GM03348 (cell line): ENCODE measurements at regions not wholly inside any gene's neighbourhood (a gene's known extent, or its start where the extent isn't known, plus 50 kb on each side); places are given as distances from the start of the nearest gene placed in this dataset.

Experiments used
- DNase-seq: peaks from one replicate; pipeline ENCODE4 v3.0.0; 2012; ENCODE audit warnings: low spot score

DNA sequence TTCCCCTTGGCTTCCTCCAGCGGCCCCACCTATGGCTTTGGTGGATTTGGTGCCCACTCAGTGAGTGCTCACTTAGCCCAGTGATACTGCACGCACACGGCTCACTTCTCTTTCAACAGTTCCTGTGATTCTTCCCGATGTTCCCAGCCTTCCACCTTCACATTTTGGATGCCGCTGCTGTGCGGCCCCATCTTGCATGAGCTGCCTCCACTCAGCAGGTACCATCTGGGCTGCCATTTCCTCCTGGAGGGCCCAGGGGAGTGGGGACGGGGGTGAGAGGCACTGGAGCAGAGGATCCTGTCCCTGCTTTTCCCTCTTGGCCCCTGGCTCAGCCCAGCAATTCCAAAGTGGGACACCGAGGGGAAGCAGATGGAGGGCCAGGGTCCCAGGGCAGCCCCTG lies 323.3 kb upstream of the ZNF32 start:
- no peak for DNase-seq

GRCh38 chr10:43971306-43971705 lies 322.6 kb upstream of the ZNF32 start:
- no peak for DNase-seq

- no peak for DNase-seq
Measured at GRCh38 chr10:43970717-43971116, 322.0 kb upstream of the ZNF32 start.

GRCh38 chr10:43970018-43970698 lies 321.5 kb upstream of the ZNF32 start:
- no peak for DNase-seq

- DNase-seq, result no peak
Measured at GRCh38 chr10:43969506-43969905, 320.8 kb upstream of the ZNF32 start.

DNA sequence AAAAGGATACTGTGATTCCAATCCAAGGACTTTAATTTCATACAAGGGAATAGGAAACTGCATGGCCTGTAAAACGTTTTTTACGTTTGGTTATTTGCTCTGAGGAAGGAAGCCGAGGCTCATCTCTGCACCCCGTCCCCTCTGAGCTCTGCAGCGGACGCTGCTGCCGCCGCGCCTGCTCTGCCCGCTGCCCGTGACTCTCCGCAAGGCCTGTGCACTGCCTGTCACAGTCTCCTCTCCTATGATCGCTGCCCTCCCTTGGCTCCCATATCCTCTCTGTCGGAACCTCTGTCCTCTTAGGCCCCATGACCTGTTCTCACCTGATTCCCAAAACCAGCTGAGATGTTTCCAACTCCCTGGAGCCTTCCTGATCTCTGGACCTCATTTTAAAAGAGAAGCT lies 320.3 kb upstream of the ZNF32 start:
- DNase-seq, result no peak

- DNase-seq, result no peak
Measured at GRCh38 chr10:43968076-43968475, 319.4 kb upstream of the ZNF32 start.

DNA sequence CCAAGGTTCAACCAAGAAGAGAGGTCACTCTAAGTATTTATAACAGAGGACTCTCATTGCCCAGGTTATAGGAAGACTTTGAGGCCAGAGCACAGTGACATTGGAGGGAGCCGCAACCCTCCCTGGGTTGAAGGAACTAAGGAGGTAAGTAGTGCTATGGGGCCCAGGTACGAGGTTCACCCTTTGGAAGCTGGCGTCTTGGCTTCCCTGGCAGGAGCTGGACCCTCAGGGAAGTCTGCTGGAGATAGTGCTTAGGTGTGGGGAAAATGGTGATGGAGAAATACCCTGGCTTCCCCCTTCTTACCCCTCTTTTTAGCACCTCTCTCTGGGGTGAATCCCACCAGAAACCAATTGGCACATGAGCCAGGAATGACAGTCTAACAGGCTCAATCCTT lies 317.9 kb upstream of the ZNF32 start:
- no peak for DNase-seq

GRCh38 chr10:43965918-43966570 lies 317.4 kb upstream of the ZNF32 start:
- DNase-seq, result no peak

DNA sequence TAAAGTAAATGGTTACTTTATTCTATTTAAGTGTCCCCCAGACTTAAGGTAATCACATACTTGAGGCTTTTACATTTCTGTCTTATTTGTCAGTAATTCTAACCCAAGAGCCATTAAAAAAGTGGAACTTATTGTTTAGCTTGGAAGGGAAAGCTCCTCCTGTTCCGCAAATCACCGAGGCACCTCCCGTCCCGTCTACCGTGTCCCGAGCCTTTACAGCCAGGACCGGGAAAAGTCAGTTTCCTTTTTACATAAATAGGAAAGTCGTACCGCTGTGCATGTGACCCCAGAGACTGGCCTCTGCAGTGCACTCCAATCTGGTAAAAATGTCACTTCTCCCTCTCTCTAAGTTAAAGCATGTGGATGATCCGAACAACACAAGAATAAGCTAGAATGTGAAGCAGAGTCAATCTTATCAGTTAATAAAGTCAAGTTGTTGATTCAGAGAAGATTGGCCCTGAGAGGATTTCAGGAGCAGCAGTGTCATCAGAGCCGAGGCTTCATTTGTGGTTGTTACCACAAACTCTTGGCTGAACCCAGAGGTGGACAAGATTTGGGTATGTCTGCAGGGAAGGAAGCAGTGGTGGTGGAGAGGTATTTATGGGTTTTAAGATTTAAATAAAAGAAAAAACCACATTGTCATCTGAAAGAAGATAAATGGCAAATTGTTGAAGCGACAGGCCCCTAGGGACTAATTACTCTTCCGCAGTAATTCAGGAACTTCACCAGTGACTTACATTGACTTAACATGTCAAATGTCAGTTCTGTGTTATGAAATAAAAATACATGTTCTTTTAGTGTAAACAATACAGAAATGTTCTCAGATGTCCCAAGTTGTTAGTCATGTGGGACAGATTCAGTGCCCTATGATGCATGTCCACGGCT lies 316.6 kb upstream of the ZNF32 start:
- peak; percentile 74 for DNase-seq

DNA sequence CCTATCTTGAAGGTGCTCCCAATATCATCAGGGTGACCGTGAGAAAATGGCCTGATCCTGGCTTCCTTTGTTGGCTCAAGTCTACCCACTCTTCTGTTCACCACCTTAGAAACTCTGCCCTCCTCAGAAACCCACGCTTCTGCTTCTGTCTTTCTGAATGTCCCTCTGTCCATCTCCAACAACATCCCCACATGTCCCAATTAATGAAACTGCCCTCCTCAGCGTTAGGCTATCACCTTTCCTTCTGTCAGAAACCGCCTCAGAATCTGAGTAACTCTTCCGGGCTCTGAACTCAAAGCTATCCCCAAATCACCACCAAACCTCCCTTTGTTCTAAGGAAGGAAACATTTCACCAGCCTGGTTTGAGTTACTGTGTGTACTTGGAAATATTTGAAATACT lies 315.8 kb upstream of the ZNF32 start:
- DNase-seq, result no peak

DNA sequence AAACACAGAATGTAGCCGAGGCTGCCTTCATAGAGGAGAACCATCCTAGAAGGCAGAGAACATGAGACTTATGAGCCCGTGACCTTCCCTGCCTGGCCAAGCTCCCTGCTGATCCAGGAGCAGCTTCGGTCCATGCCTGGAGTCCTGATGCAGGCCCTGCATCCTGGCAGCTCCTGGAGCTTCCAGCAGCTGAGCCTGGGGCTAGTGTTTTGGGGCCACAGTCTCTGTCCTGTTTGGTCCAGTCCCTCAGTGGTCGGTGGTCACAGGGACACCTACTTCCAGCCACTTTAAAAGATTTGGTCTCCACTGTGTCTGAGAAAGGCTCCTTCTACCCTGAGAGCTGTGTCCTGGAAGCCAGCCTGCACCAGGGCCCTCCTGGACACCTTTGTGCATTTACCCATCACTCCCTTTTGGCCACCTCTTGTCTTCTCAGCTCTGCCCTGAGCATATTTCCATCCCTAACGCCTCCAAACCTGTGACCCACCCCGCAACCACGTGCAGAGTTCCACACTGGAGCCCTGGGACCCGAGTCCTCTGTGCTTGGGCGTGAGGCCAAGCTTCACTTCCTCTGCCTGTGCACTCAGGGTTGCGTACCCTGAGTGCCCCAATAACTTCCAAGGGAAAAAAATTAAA lies 315.2 kb upstream of the ZNF32 start:
- no peak for DNase-seq

DNA sequence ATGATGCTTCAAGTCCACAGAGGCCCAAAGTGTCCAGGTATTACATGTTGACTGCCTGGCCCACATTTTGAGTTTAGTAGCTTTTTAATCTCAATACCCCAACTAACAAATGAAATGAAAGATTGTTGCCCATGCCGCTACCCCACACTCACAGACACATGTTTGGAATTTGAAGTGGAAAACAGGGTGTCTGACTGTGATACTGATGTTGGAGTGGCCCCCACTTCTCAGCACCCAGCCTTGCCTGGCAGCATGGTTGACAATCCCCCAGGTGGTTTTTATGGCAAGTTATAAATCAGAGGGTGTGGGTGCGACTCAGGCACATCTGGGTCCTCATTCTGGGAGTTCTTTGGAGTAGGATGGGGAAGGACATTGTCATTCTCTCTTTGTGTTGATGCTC lies 314.7 kb upstream of the ZNF32 start:
- DNase-seq, result no peak

GRCh38 chr10:43962346-43963191 lies 313.9 kb upstream of the ZNF32 start:
- peak; percentile 67 for DNase-seq

DNA sequence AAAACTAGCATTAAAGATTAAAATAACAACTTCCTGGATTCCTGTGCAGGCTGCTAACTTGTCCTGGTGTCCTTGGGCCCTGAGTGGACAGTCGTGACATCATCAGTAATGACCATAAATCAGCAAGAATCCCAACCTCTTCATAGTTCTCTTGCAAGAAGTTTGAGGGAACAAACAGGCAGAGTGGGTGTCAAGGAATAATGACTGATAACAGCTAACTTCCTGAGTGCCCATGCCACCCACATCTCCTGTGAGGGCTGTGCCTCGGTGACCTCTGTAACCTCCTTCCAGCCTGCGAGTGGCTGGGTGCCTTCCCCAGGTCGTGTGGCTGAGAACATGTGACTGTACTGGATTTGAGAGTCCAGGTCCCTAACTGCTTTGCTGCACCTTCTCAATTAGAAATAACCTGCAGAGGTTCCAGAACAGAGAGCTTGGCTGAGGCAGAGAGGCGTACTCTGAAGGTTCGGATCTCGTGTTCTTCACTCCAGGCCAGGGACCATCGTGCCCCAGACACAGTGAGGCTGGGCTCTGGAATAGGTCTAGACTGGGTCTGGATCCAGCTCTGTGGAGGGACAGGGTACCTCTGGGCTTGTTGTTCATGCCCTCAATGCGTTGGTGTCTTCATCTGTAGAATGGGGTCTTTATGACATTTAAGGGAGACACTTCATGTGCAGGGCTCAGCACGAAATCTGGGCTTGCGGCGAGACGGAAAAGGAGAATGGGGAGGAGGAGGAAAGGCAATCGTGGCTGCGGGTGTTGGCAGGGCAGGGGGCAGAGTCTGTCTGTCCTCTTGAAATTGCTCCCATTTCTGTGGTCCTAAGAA lies 313.1 kb upstream of the ZNF32 start:
- no peak for DNase-seq

GRCh38 chr10:43960981-43961380 lies 312.3 kb upstream of the ZNF32 start:
- DNase-seq, result no peak

DNA sequence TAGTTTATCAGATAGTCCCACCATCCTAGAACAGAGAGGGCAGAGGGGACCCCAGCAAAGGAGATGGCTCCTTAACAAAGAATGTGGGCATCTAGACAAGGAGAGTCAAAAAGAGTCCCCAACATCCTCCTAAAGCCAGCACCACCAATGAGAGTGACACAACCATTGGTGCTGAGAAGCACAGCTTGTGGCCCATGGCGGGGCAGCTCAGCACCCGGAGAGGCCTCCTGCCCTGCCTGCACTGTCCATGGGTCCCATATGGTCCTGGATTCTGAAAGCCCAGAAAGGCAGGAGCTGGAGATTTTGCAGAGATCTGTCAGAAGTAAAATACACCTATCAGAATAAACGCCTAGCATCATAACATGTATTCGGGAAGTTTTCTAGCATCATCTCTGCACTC lies 311.8 kb upstream of the ZNF32 start:
- no peak for DNase-seq

DNA sequence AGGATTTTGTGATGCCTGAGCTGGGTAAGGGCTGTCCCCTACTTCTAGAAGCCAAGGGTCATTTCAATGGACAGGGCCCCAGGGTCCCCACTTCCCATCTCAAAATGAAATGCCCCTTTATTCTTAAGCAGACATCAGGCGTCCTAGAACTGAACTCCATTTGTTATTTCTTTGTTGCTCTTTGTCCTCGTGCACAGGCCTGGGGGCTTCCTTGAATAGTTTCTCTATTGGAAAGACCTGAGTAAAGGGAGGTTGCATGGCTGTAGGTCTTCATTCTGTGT lies 311.4 kb upstream of the ZNF32 start:
- no peak for DNase-seq

GRCh38 chr10:43959364-43960134 lies 310.9 kb upstream of the ZNF32 start:
- DNase-seq, result no peak

- DNase-seq, result no peak
Measured at GRCh38 chr10:43958964-43959363, 310.3 kb upstream of the ZNF32 start.
